IMR-90 (cell line): ENCODE measurements at regions not wholly inside any gene's neighbourhood (a gene's known extent, or its start where the extent isn't known, plus 50 kb on each side); places are given as distances from the start of the nearest gene placed in this dataset.

ENCODE experiments used
- ATAC-seq: fragments of 200-7000 bp; cut with Tn5 transposase; 2 replicates; pipeline ENCODE4 v1.9.1; 2020; ENCODE audit warnings: low read depth, mild to moderate bottlenecking, moderate library complexity
- BruUV-seq: library from RNA; stranded (reverse); fragments of 400-500 nt; replicated peaks from 2 replicates; lab custom pipeline; 2021; lab: Mats Ljungman, UMichigan
- CTCF ChIA-PET: fragments of 300-600 bp; formaldehyde crosslinking; extraction: SDS; loops from one replicate; lab custom pipeline; 2021; ENCODE audit warnings: antibody characterized with exemption; lab: Yijun Ruan, JAX
- POLR2A ChIA-PET: fragments of 300-600 bp; sonication (Branson Sonifier 250); formaldehyde crosslinking; loops from one replicate; lab custom pipeline; 2022; ENCODE audit warnings: antibody characterized with exemption; ENCODE audit not compliant: unreplicated experiment; lab: Charles Lee
- DNase-seq: peaks from one replicate; pipeline ENCODE4 v3.0.0; 2013
- H2AFZ ChIP-seq: replicated peaks from 2 replicates; pipeline ENCODE3; 2013; ENCODE audit warnings: low read length, mild to moderate bottlenecking; ENCODE audit not compliant: poor library complexity
- H2AK5ac ChIP-seq: 2 replicates; pipeline ENCODE4 v1.6.1; 2013; ENCODE audit warnings: low read depth, low read length, inconsistent platforms
- H2AK9ac ChIP-seq: replicated peaks from 2 replicates; pipeline ENCODE3; 2013; ENCODE audit warnings: mild to moderate bottlenecking, low read depth, low read length, moderate library complexity; ENCODE audit not compliant: poor library complexity
- H2BK120ac ChIP-seq: 2 replicates; pipeline ENCODE4 v1.6.1; 2013; ENCODE audit warnings: low read depth, low read length, inconsistent platforms
- H2BK15ac ChIP-seq: 3 replicates; pipeline ENCODE4 v1.6.1; 2013; ENCODE audit warnings: low read depth, low read length, inconsistent platforms
- H2BK20ac ChIP-seq: 2 replicates; pipeline ENCODE4 v1.6.1; 2013; ENCODE audit warnings: low read depth, mild to moderate bottlenecking, inconsistent platforms, low read length, moderate library complexity
- H2BK5ac ChIP-seq: 2 replicates; pipeline ENCODE4 v1.6.1; 2013; ENCODE audit warnings: mild to moderate bottlenecking, low read depth, low read length, inconsistent platforms; ENCODE audit not compliant: poor library complexity, severe bottlenecking
- H3K14ac ChIP-seq: replicated peaks from 2 replicates; pipeline ENCODE4 v1.6.1; 2013; ENCODE audit warnings: low read depth, low read length, inconsistent platforms
- H3K18ac ChIP-seq: 2 replicates; pipeline ENCODE4 v1.6.1; 2013; ENCODE audit warnings: low read depth, low read length, control low read depth
- H3K23ac ChIP-seq: 2 replicates; pipeline ENCODE4 v1.6.1; 2013; ENCODE audit warnings: low read depth, low read length, inconsistent platforms
- H3K27ac ChIP-seq: 2 replicates; pipeline ENCODE4 v1.5.1; 2013; ENCODE audit warnings: mild to moderate bottlenecking, control low read depth, low read length; ENCODE audit not compliant: insufficient read depth
- H3K27me3 ChIP-seq: 2 replicates; pipeline ENCODE4 v1.6.1; 2013; ENCODE audit warnings: low read length; ENCODE audit not compliant: control insufficient read depth, insufficient read depth
- H3K36me3 ChIP-seq: 2 replicates; pipeline ENCODE4 v1.6.1; 2013; ENCODE audit warnings: low read length, mixed read lengths; ENCODE audit not compliant: control insufficient read depth, insufficient read depth
- H3K4ac ChIP-seq: 2 replicates; pipeline ENCODE4 v1.6.1; 2013; ENCODE audit warnings: low read depth, low read length, inconsistent platforms
- H3K4me1 ChIP-seq: 2 replicates; pipeline ENCODE4 v1.6.1; 2013; ENCODE audit warnings: low read length, mixed read lengths; ENCODE audit not compliant: control insufficient read depth, insufficient read depth
- H3K4me2 ChIP-seq: 2 replicates; pipeline ENCODE4 v1.6.1; 2013; ENCODE audit warnings: low read depth, mild to moderate bottlenecking, control low read depth, low read length, moderate library complexity
- H3K4me3 ChIP-seq: 2 replicates; pipeline ENCODE4 v1.5.1; 2013; ENCODE audit warnings: low read depth, mild to moderate bottlenecking, control low read depth, low read length, moderate library complexity; ENCODE audit not compliant: insufficient read depth
- H3K56ac ChIP-seq: 2 replicates; pipeline ENCODE4 v1.6.1; 2013; ENCODE audit warnings: low read length, inconsistent platforms; ENCODE audit not compliant: insufficient read depth; ENCODE audit errors: extremely low read depth
- H3K79me1 ChIP-seq, 2 experiments: 2 replicates each; pipeline ENCODE4 v1.6.1; 2013; ENCODE audit warnings: low read length in 2 of 2, inconsistent platforms in 1 of 2, low read depth in 1 of 2
- H3K9ac ChIP-seq: 2 replicates; pipeline ENCODE4 v1.6.1; 2013; ENCODE audit warnings: low read depth, low read length, control low read depth
- H3K9me1 ChIP-seq: 2 replicates; pipeline ENCODE4 v1.6.1; 2013; ENCODE audit warnings: low read length, inconsistent platforms; ENCODE audit not compliant: insufficient read depth
- H3K9me3 ChIP-seq: 2 replicates; pipeline ENCODE4 v1.6.1; 2013; ENCODE audit warnings: low read length; ENCODE audit not compliant: control insufficient read depth, insufficient read depth
- H4K20me1 ChIP-seq: 2 replicates; pipeline ENCODE4 v1.6.1; 2013; ENCODE audit warnings: low read length, inconsistent platforms; ENCODE audit not compliant: insufficient read depth
- H4K5ac ChIP-seq: 2 replicates; pipeline ENCODE4 v1.6.1; 2013; ENCODE audit warnings: mild to moderate bottlenecking, low read depth, low read length, control low read depth
- H4K8ac ChIP-seq, 2 experiments: 2 replicates each; pipeline ENCODE4 v1.6.1; 2013; ENCODE audit warnings: low read depth in 2 of 2, low read length in 2 of 2, control low read depth in 1 of 2, inconsistent platforms in 1 of 2
- H4K91ac ChIP-seq: 2 replicates; pipeline ENCODE4 v1.6.1; 2013; ENCODE audit warnings: low read depth, low read length, inconsistent platforms; ENCODE audit not compliant: insufficient read depth
- MAFK ChIP-seq: IDR thresholded peaks from 2 replicates; pipeline ENCODE4 v1.6.1; 2012; ENCODE audit warnings: low read depth, low read length, improper control_type of control experiment
- MAZ ChIP-seq: IDR thresholded peaks from 2 replicates; pipeline ENCODE4 v1.6.1; 2012; ENCODE audit warnings: low read depth, mild to moderate bottlenecking, low read length, improper control_type of control experiment, moderate library complexity, borderline replicate concordance
- MXI1 ChIP-seq: IDR thresholded peaks from 2 replicates; pipeline ENCODE4 v1.6.1; 2012; ENCODE audit warnings: low read depth, mild to moderate bottlenecking, low read length, moderate library complexity, borderline replicate concordance
- WGBS, 2 experiments: methylation state at CpG; one replicate each; pipeline versions ENCODE4 v1.1.5 to v1.1.7; 2013; ENCODE audit warnings: missing lambda C conversion rate in 2 of 2; ENCODE audit not compliant: insufficient read length in 1 of 2; ENCODE audit errors: extremely low coverage in 2 of 2; 5-methylcytosine and 5-hydroxymethylcytosine counted together
- dilution Hi-C: fragments of 300-500 bp; cut with HindIII; formaldehyde crosslinking; loops from one replicate; pipeline ENCODE4 v1.14.3; 2018; ENCODE audit warnings: low sequenced_read_pairs; ENCODE audit not compliant: unreplicated experiment
- in situ Hi-C: fragments of 300-500 bp; cut with MboI; formaldehyde crosslinking; loops from 3 replicates; pipeline ENCODE4 v1.14.3; 2019; ENCODE audit warnings: low sequenced_read_pairs, inconsistent platforms, mixed read lengths
- intact Hi-C: fragments of 100-400 bp; cut with micrococcal nuclease; formaldehyde crosslinking; loops from 2 replicates; pipeline ENCODE4 v1.10.0; 2022

DNA sequence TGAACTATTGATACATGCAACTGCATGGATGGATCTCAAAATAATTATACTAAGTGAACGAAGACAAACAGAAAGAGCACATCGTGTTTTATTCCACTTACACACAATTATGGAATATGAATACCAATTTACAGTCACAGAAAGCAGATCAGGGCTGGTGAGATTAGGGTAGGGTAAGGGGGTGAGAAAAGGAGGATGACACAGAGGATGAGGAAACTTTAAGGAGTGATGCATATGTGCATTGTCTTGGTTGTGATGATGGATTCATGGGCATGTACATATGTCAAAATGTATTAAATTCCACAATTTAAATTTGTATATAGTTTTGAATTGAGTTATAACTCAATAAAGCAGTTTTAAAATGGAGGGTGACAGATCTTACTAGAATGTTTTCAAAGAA is 548.9 kb downstream of the PYDC2 start:
- no peaks in the 10 kb centered on the region for H3K9me1 ChIP-seq
- ATAC-seq (no peak), DNase-seq (no peak)
- WGBS, 2 experiments = no CpG with 5 or more reads among the region's 2 CpGs
- no peak overlapping the region for H3K56ac ChIP-seq
- no peaks in the 10 kb centered on the region for H3K79me1 ChIP-seq
- no peak overlapping the region for H2BK20ac ChIP-seq
- dilution Hi-C loops = no loop called here
- in situ Hi-C loops = no loop called here
- H3K18ac ChIP-seq = no peak overlapping the region
- no peak overlapping the region for H3K14ac ChIP-seq
- H2BK120ac ChIP-seq = no peak overlapping the region
- no peaks in the 10 kb centered on the region for H3K27me3 ChIP-seq
- no peak overlapping the region for H3K4ac ChIP-seq
- intact Hi-C loops = no loop called here
- CTCF ChIA-PET = no interaction called here
- no peak overlapping the region for H2BK5ac ChIP-seq
- H4K20me1 ChIP-seq = no peaks in the 10 kb centered on the region
- no peak overlapping the region for H2AK5ac ChIP-seq
- no peak overlapping the region for H2BK15ac ChIP-seq
- H4K91ac ChIP-seq = no peak overlapping the region
- no peak overlapping the region for H4K5ac ChIP-seq
- H2AFZ ChIP-seq = no peak overlapping the region
- no peak overlapping the region for H3K4me2 ChIP-seq
- BruUV-seq = no TSS peak
- H3K4me3 ChIP-seq = no peak overlapping the region
- no peak overlapping the region for H2AK9ac ChIP-seq
- H3K36me3 ChIP-seq = no peaks in the 10 kb centered on the region
- H4K8ac ChIP-seq = no peak overlapping the region
- peaks cover 8% of the 10 kb centered on the region for H3K9me3 ChIP-seq
- POLR2A ChIA-PET = no interaction called here
- no peak overlapping the region for H3K9ac ChIP-seq
- no peak overlapping the region for H3K27ac ChIP-seq
- no peaks in the 10 kb centered on the region for H3K4me1 ChIP-seq
- no peak for TF ChIP-seq MAFK
- TF ChIP-seq MXI1 = no peak
- TF ChIP-seq MAZ = no peak
- no peak overlapping the region for H3K23ac ChIP-seq
